Neural crest cell (in vitro differentiated cells): ENCODE measurements at regions not wholly inside any gene's neighbourhood (a gene's known extent, or its start where the extent isn't known, plus 50 kb on each side); places are given as distances from the start of the nearest gene placed in this dataset.

Source experiments
- DNase-seq: peaks from one replicate; pipeline ENCODE4 v3.0.0; 2021; ENCODE audit warnings: low read depth, mixed read lengths, low spot score
- H3K27ac Mint-ChIP-seq: one replicate; pipeline ENCODE4 v1.8.0; 2021; ENCODE audit warnings: mild to moderate bottlenecking, mixed read lengths; ENCODE audit not compliant: unreplicated experiment
- H3K27me3 Mint-ChIP-seq: 2 replicates; pipeline ENCODE4 v1.8.0; 2021; ENCODE audit warnings: low read depth, mild to moderate bottlenecking, mixed read lengths
- H3K36me3 Mint-ChIP-seq: 2 replicates; pipeline ENCODE4 v1.8.0; 2021; ENCODE audit warnings: low read depth, mild to moderate bottlenecking, mixed read lengths
- H3K4me1 Mint-ChIP-seq: 2 replicates; pipeline ENCODE4 v1.8.0; 2021; ENCODE audit warnings: mixed read lengths
- H3K4me3 Mint-ChIP-seq: one replicate; pipeline ENCODE4 v1.8.0; 2021; ENCODE audit warnings: mild to moderate bottlenecking, mixed read lengths
- H3K9me3 Mint-ChIP-seq: 2 replicates; pipeline ENCODE4 v1.8.0; 2021; ENCODE audit warnings: mixed read lengths
- CTCF ChIP-seq: fragments of 200-600 bp; sonication (generic); conservative IDR thresholded peaks from 2 replicates; pipeline ENCODE4 v1.5.0; 2021; ENCODE audit warnings: antibody characterized with exemption, mild to moderate bottlenecking

- peaks cover 6% of the 10 kb centered on the region for H3K9me3 Mint-ChIP-seq
- no peak overlapping the region for H3K27ac Mint-ChIP-seq
- H3K4me3 Mint-ChIP-seq = no peak overlapping the region
- no peaks in the 10 kb centered on the region for H3K36me3 Mint-ChIP-seq
- no peak for TF ChIP-seq CTCF
- no peaks in the 10 kb centered on the region for H3K4me1 Mint-ChIP-seq
- no peak for DNase-seq
- H3K27me3 Mint-ChIP-seq = no peaks in the 10 kb centered on the region
Observed at GRCh38 chrX:15127010-15127409, 142.9 kb downstream of the ASB9 start.

GRCh38 chrX:15116900-15117299 is 153.0 kb downstream of the ASB9 start:
- Mint-ChIP-seq H3K27me3 (no peaks in the 10 kb centered on the region), H3K36me3 (peaks cover 5% of the 10 kb centered on the region), H3K4me3 (no peak overlapping the region), H3K27ac (no peak overlapping the region), H3K4me1 (peaks cover 9% of the 10 kb centered on the region), H3K9me3 (peaks cover 14% of the 10 kb centered on the region)
- no peak for DNase-seq
- no peak for TF ChIP-seq CTCF

GRCh38 chrX:15114743-15115566 is 154.9 kb downstream of the ASB9 start:
- H3K9me3 Mint-ChIP-seq = peaks cover 12% of the 10 kb centered on the region

GRCh38 chrX:15107367-15107988 is 162.4 kb downstream of the ASB9 start:
- DNase-seq = no peak
- TF ChIP-seq CTCF = no peak
- Mint-ChIP-seq H3K4me1 (peaks cover 20% of the 10 kb centered on the region), H3K4me3 (no peak overlapping the region), H3K9me3 (peaks cover 31% of the 10 kb centered on the region), H3K27me3 (no peaks in the 10 kb centered on the region), H3K27ac (no peak overlapping the region), H3K36me3 (peaks cover 20% of the 10 kb centered on the region)

More at GRCh38 chrX:15114743-15115566, 154.9 kb downstream of the ASB9 start:
- Mint-ChIP-seq H3K27me3 (no peaks in the 10 kb centered on the region), H3K4me1 (peaks cover 13% of the 10 kb centered on the region), H3K36me3 (peaks cover 5% of the 10 kb centered on the region), H3K27ac (no peak overlapping the region), H3K4me3 (no peak overlapping the region)
- TF ChIP-seq CTCF = no peak
- no peak for DNase-seq

GRCh38 chrX:15098505-15098904 is 171.4 kb downstream of the ASB9 start:
- Mint-ChIP-seq H3K36me3 (peaks cover 2% of the 10 kb centered on the region), H3K27ac (no peak overlapping the region), H3K27me3 (no peaks in the 10 kb centered on the region), H3K4me3 (no peak overlapping the region), H3K9me3 (peaks cover 6% of the 10 kb centered on the region), H3K4me1 (peaks cover 4% of the 10 kb centered on the region)
- no peak for TF ChIP-seq CTCF
- no peak for DNase-seq
